Activated CD8-positive, alpha-beta T cell treated with anti-CD3 and anti-CD28 coated beads for 36 hours (primary cell): ENCODE measurements at regions not wholly inside any gene's neighbourhood (a gene's known extent, or its start where the extent isn't known, plus 50 kb on each side); places are given as distances from the start of the nearest gene placed in this dataset.
"Not testable (repeated sequence)": the region's sequence is repeated elsewhere in the genome, so short reads cannot be mapped to it uniquely, and the experiment has no call there.

Source experiments
- ATAC-seq: fragments of 200-7000 bp; cut with Tn5 transposase; one replicate; pipeline ENCODE4 v1.10.0; 2021; ENCODE audit warnings: mild to moderate bottlenecking, moderate library complexity
- CTCF ChIA-PET: fragments of 350-600 bp; sonication (Branson Sonifier 250); formaldehyde crosslinking; loops from one replicate; lab custom pipeline; 2021; ENCODE audit warnings: antibody characterized with exemption; lab: Charles Lee
- POLR2A ChIA-PET: fragments of 350-600 bp; sonication (Branson Sonifier 250); formaldehyde crosslinking; loops from one replicate; lab custom pipeline; 2021; ENCODE audit warnings: antibody characterized with exemption; lab: Charles Lee
- DNase-seq: peaks from one replicate; pipeline ENCODE4 v3.0.0-alpha.2; 2020
- H3K27ac Mint-ChIP-seq: one replicate; pipeline ENCODE4 v1.8.0; 2021; ENCODE audit warnings: mild to moderate bottlenecking, mixed read lengths
- H3K27me3 Mint-ChIP-seq: one replicate; pipeline ENCODE4 v1.8.0; 2021; ENCODE audit warnings: mixed read lengths
- H3K36me3 Mint-ChIP-seq: one replicate; pipeline ENCODE4 v1.8.0; 2021; ENCODE audit warnings: low read depth, mixed read lengths
- H3K4me1 Mint-ChIP-seq: one replicate; pipeline ENCODE4 v1.8.0; 2021; ENCODE audit warnings: low read depth, mixed read lengths
- H3K4me3 Mint-ChIP-seq: one replicate; pipeline ENCODE4 v1.8.0; 2021; ENCODE audit warnings: mild to moderate bottlenecking, moderate library complexity, mixed read lengths
- H3K9me3 Mint-ChIP-seq: one replicate; pipeline ENCODE4 v1.8.0; 2021; ENCODE audit warnings: mixed read lengths
- intact Hi-C: fragments of 100-400 bp; cut with micrococcal nuclease; formaldehyde crosslinking; loops from one replicate; pipeline ENCODE4 v1.10.0; 2022
- TF ChIP-seq, protein P1 (sequence below): fragments of 200-600 bp; IDR thresholded peaks from one replicate; pipeline ENCODE4 v1.8.0; 2022; ENCODE audit warnings: antibody characterized with exemption, mild to moderate bottlenecking

DNA sequence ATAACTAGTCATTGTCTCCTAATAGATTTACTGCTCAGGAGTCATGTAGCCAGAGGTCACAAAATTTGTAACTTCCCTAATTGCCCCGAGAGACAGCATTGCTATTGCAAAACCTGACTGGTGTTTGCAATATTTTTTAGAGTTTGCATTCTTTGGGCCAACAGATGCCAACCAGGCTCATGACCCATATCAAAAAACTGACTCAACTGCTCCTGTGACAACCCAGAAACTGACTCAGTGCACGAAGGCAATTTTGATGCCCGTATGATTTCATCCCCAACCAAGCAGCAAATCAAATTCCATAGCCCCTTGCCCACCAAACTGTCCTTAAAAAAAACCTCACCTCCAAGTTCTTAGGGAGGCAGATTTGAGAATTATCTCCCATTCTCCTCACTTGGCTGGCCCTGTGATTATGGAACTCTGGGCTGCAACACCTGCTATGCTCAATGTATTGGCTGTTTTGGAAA is 951.3 kb downstream of the TSN start:
- no peak overlapping the region for H3K27ac Mint-ChIP-seq
- DNase-seq (no peak), ATAC-seq (no peak)
- H3K27me3 Mint-ChIP-seq, result no peaks in the 10 kb centered on the region
- peaks cover 5% of the 10 kb centered on the region for H3K9me3 Mint-ChIP-seq
- TF ChIP-seq, protein P1, sequence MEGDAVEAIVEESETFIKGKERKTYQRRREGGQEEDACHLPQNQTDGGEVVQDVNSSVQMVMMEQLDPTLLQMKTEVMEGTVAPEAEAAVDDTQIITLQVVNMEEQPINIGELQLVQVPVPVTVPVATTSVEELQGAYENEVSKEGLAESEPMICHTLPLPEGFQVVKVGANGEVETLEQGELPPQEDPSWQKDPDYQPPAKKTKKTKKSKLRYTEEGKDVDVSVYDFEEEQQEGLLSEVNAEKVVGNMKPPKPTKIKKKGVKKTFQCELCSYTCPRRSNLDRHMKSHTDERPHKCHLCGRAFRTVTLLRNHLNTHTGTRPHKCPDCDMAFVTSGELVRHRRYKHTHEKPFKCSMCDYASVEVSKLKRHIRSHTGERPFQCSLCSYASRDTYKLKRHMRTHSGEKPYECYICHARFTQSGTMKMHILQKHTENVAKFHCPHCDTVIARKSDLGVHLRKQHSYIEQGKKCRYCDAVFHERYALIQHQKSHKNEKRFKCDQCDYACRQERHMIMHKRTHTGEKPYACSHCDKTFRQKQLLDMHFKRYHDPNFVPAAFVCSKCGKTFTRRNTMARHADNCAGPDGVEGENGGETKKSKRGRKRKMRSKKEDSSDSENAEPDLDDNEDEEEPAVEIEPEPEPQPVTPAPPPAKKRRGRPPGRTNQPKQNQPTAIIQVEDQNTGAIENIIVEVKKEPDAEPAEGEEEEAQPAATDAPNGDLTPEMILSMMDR, result no peak
- POLR2A ChIA-PET, result no interaction called here
- CTCF ChIA-PET, result no interaction called here
- intact Hi-C loops, result no loop called here
- no peak overlapping the region for H3K4me3 Mint-ChIP-seq
- no peaks in the 10 kb centered on the region for H3K36me3 Mint-ChIP-seq
- no peaks in the 10 kb centered on the region for H3K4me1 Mint-ChIP-seq

DNA sequence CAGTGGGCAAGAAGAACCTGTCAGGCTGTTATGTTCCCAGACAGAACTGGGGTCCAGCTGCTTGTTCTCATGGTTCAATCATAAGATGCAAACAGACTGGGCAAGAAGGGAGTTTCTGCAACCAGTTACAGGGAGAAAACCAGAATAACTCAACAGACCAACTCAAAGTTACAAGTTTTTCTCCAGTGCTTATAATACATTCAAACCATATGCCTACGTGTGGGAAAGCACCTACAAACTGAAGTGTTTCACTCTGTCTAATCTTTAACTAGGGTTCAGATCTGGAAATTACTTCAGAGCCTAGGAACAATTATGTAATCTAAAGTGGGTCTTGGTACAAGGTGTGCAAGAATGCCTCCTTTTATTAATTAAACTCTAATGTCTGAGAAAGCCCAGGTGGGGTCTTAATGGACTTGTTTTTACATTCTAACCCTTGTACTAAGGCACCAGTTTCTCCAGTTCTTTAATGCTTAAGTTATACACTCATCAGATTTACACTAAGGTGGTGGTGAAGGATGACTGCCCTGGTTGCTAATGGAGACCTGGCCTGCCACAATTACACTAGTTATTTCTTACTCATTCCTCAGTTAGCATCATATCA is 951.9 kb downstream of the TSN start:
- peaks cover 5% of the 10 kb centered on the region for H3K9me3 Mint-ChIP-seq
- CTCF ChIA-PET, result no interaction called here
- no peak overlapping the region for H3K4me3 Mint-ChIP-seq
- H3K36me3 Mint-ChIP-seq, result no peaks in the 10 kb centered on the region
- TF ChIP-seq, protein P1, result no peak
- ATAC-seq (no peak), DNase-seq (no peak)
- no peak overlapping the region for H3K27ac Mint-ChIP-seq
- POLR2A ChIA-PET, result no interaction called here
- H3K4me1 Mint-ChIP-seq, result no peaks in the 10 kb centered on the region
- intact Hi-C loops, result no loop called here
- no peaks in the 10 kb centered on the region for H3K27me3 Mint-ChIP-seq

DNA sequence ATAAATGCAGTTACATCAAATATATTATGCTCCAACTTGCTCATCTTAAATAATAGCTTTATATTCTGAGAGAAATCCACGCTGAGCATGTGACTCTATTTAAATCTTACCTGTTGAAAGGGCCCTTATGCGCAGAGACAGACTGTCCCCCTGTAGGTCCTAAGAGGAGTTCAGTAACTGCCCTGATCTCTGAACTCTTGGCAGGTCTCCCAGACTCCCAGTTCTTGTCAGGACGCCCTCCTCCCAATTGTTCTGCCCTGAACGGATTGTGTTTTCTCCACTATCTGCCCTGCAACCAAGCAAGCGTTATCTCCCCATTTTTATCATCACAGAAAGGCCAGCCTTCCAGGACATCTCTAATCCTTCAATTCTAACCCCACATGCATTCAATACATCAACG is 954.6 kb downstream of the TSN start:
- TF ChIP-seq, protein P1, result no peak
- Mint-ChIP-seq H3K27me3 (no peaks in the 10 kb centered on the region), H3K4me1 (no peaks in the 10 kb centered on the region), H3K4me3 (no peak overlapping the region), H3K36me3 (no peaks in the 10 kb centered on the region), H3K9me3 (peaks cover 17% of the 10 kb centered on the region), H3K27ac (no peak overlapping the region)
- POLR2A ChIA-PET, result no interaction called here
- DNase-seq (no peak), ATAC-seq (no peak)
- CTCF ChIA-PET, result interaction anchor here (0.8 kb wide), 1 partner anchor 10 kb away, joined by 3 read pairs; no protein-coding TSS in a partner anchor
- intact Hi-C loops, result no loop called here

DNA sequence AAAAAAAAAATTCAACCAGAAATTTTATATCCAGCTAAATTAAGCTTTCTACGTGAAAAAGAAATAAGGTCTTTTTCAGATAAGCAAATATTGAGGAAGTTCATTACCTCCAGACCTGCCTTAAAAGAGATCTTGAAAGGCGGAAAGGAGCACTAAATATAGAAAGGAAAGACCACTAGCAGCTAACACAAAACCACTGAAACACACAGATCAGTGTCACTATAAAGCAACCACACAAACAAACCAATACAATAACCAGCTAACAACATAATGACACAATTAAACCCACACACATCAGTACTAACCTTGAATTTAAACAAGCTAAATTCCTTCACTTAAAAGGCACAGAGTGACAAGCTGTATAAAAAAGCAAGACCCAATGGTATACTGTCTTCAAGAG is 958.3 kb downstream of the TSN start:
- Mint-ChIP-seq H3K27me3 (no peaks in the 10 kb centered on the region), H3K36me3 (no peaks in the 10 kb centered on the region), H3K4me1 (no peaks in the 10 kb centered on the region), H3K27ac (no peak overlapping the region), H3K9me3 (peaks cover 18% of the 10 kb centered on the region), H3K4me3 (no peak overlapping the region)
- ChIA-PET POLR2A (no interaction called here), CTCF (no interaction called here)
- intact Hi-C loops, result no loop called here
- ATAC-seq (no peak), DNase-seq (no peak)
- TF ChIP-seq, protein P1, result no peak

DNA sequence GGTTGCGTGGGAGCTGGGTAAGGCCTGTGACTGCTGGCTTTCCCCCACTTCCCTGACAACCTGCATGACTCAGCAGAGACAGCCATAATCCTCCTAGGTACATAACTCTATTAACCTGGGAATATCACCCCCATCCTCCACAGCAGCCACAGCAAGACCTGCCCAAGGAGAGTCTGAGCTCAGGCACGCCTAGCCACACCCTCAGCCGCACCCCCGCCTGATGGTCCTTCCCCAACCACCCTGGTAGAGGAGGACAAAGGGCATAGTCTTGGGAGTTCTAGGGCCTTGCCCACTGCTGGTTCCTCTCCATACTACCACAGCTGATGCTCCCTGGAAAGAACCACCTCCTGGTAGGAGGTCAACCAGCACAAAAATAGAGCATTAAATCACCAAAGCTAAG is 965.4 kb downstream of the TSN start:
- H3K4me1 Mint-ChIP-seq, H3K9me3 Mint-ChIP-seq, DNase-seq, H3K4me3 Mint-ChIP-seq, H3K27me3 Mint-ChIP-seq, ATAC-seq, H3K36me3 Mint-ChIP-seq, H3K27ac Mint-ChIP-seq, CTCF ChIA-PET, intact Hi-C loops, POLR2A ChIA-PET: not testable (repeated sequence)
